ENCODE measurements at regions not wholly inside any gene's neighbourhood (a gene's known extent, or its start where the extent isn't known, plus 50 kb on each side); places are given as distances from the start of the nearest gene placed in this dataset.

- DNase-seq: no peak
These were observed 387.0 kb upstream of the DMAC1 start for GRCh38 chr9:8186560-8186959.

GRCh38 chr9:8183618-8184017 lies 384.0 kb upstream of the DMAC1 start:
- no peak for DNase-seq

GRCh38 chr9:8179381-8180053 lies 379.9 kb upstream of the DMAC1 start:
- DNase-seq: no peak

- no peak for DNase-seq
These were observed 372.4 kb upstream of the DMAC1 start for GRCh38 chr9:8172000-8172399.

- DNase-seq: no peak
These were observed 369.4 kb upstream of the DMAC1 start for GRCh38 chr9:8168916-8169438.

GRCh38 chr9:8160787-8161186 lies 361.2 kb upstream of the DMAC1 start:
- no peak for DNase-seq

GRCh38 chr9:8158574-8158973 lies 359.0 kb upstream of the DMAC1 start:
- DNase-seq: no peak

GRCh38 chr9:8157683-8158324 lies 358.2 kb upstream of the DMAC1 start:
- no peak for DNase-seq

GRCh38 chr9:8156346-8156745 lies 356.8 kb upstream of the DMAC1 start:
- no peak for DNase-seq

GRCh38 chr9:8155706-8156105 lies 356.1 kb upstream of the DMAC1 start:
- no peak for DNase-seq

- DNase-seq: no peak
These were observed 344.1 kb upstream of the DMAC1 start for GRCh38 chr9:8143677-8144076.

GRCh38 chr9:8140557-8140956 lies 341.0 kb upstream of the DMAC1 start:
- DNase-seq: no peak

GRCh38 chr9:8139756-8140155 lies 340.2 kb upstream of the DMAC1 start:
- no peak for DNase-seq

GRCh38 chr9:8136477-8136876 lies 336.9 kb upstream of the DMAC1 start:
- DNase-seq: no peak

GRCh38 chr9:8134635-8135034 lies 335.1 kb upstream of the DMAC1 start:
- no peak for DNase-seq

- DNase-seq: no peak
These were observed 334.0 kb upstream of the DMAC1 start for GRCh38 chr9:8133606-8134005.

- no peak for DNase-seq
These were observed 316.0 kb upstream of the DMAC1 start for GRCh38 chr9:8115570-8115969.

GRCh38 chr9:8114826-8115225 lies 315.2 kb upstream of the DMAC1 start:
- no peak for DNase-seq

- DNase-seq: no peak
These were observed 306.8 kb upstream of the DMAC1 start for GRCh38 chr9:8106362-8106761.

GRCh38 chr9:8101607-8102006 lies 302.0 kb upstream of the DMAC1 start:
- DNase-seq: no peak

GRCh38 chr9:8096091-8096490 lies 296.5 kb upstream of the DMAC1 start:
- no peak for DNase-seq

GRCh38 chr9:8095672-8096086 lies 296.1 kb upstream of the DMAC1 start:
- peak; percentile 62 for DNase-seq

- DNase-seq: no peak
These were observed 288.9 kb upstream of the DMAC1 start for GRCh38 chr9:8088477-8088876.

GRCh38 chr9:8085986-8086385 lies 286.4 kb upstream of the DMAC1 start:
- peak; percentile 14 for DNase-seq

GRCh38 chr9:8078641-8079140 lies 279.1 kb upstream of the DMAC1 start:
- DNase-seq: no peak

Data from NCI-H2107 (cell line).